IMR-90 (cell line): ENCODE measurements at regions not wholly inside any gene's neighbourhood (a gene's known extent, or its start where the extent isn't known, plus 50 kb on each side); places are given as distances from the start of the nearest gene placed in this dataset.

Experiments used
- BHLHE40 ChIP-seq: fragments of 150-350 bp; IDR thresholded peaks from 2 replicates; pipeline ENCODE4 v1.6.1; 2016; ENCODE audit warnings: mild to moderate bottlenecking, low read depth, low read length
- CEBPB ChIP-seq: IDR thresholded peaks from 2 replicates; pipeline ENCODE4 v1.6.1; 2012; ENCODE audit warnings: low read depth, low read length, improper control_type of control experiment
- CTCF ChIP-seq: conservative IDR thresholded peaks from 2 replicates; pipeline ENCODE4 v1.5.1; 2012; ENCODE audit warnings: mild to moderate bottlenecking, low read depth, low read length, improper control_type of control experiment
- MAFK ChIP-seq: IDR thresholded peaks from 2 replicates; pipeline ENCODE4 v1.6.1; 2012; ENCODE audit warnings: low read depth, low read length, improper control_type of control experiment
- POLR2A ChIP-seq: IDR thresholded peaks from 2 replicates; pipeline ENCODE4 v1.6.1; 2012; ENCODE audit warnings: mild to moderate bottlenecking, low read depth, low read length

- TF ChIP-seq MAFK (no peak), POLR2A (no peak), CTCF (no peak), BHLHE40 (no peak), CEBPB (no peak)
Measured at GRCh38 chr4:13908455-13908854, 280.9 kb upstream of the BOD1L1 start.
